Activated naive CD8-positive, alpha-beta T cell treated with anti-CD3 and anti-CD28 coated beads for 36 hours (primary cell): ENCODE measurements at regions not wholly inside any gene's neighbourhood (a gene's known extent, or its start where the extent isn't known, plus 50 kb on each side); places are given as distances from the start of the nearest gene placed in this dataset.
A peak's percentile ranks its signal among the peaks of the same experiment; 100 is the strongest.
"Not testable (repeated sequence)": the region's sequence is repeated elsewhere in the genome, so short reads cannot be mapped to it uniquely, and the experiment has no call there.

Experiments
- DNase-seq: peaks from one replicate; pipeline ENCODE4 v3.0.0; 2021
- H3K27ac Mint-ChIP-seq: one replicate; pipeline ENCODE4 v1.8.0; 2022; ENCODE audit warnings: mild to moderate bottlenecking, moderate library complexity, mixed read lengths
- H3K27me3 Mint-ChIP-seq: one replicate; pipeline ENCODE4 v1.8.0; 2022; ENCODE audit warnings: mild to moderate bottlenecking, mixed read lengths
- H3K36me3 Mint-ChIP-seq: one replicate; pipeline ENCODE4 v1.8.0; 2021; ENCODE audit warnings: mild to moderate bottlenecking, mixed read lengths
- H3K4me1 Mint-ChIP-seq: one replicate; pipeline ENCODE4 v1.8.0; 2021; ENCODE audit warnings: mixed read lengths
- H3K4me3 Mint-ChIP-seq: one replicate; pipeline ENCODE4 v1.8.0; 2022; ENCODE audit warnings: mild to moderate bottlenecking, moderate library complexity, mixed read lengths
- H3K9me3 Mint-ChIP-seq: one replicate; pipeline ENCODE4 v1.8.0; 2022; ENCODE audit warnings: mixed read lengths

GRCh38 chr9:757246-757881, 84.1 kb upstream of the DMRT1 start:
- Mint-ChIP-seq H3K36me3 (peaks cover 3% of the 10 kb centered on the region), H3K27me3 (peaks cover 12% of the 10 kb centered on the region), H3K4me3 (no peak overlapping the region), H3K27ac (no peak overlapping the region), H3K9me3 (no peaks in the 10 kb centered on the region), H3K4me1 (peaks cover 9% of the 10 kb centered on the region)
- DNase-seq, result no peak

- H3K27me3 Mint-ChIP-seq, result peaks cover 13% of the 10 kb centered on the region
- peaks cover 9% of the 10 kb centered on the region for H3K4me1 Mint-ChIP-seq
- no peak overlapping the region for H3K27ac Mint-ChIP-seq
- peaks cover 3% of the 10 kb centered on the region for H3K36me3 Mint-ChIP-seq
- H3K4me3 Mint-ChIP-seq, result no peak overlapping the region
- DNase-seq, result no peak
- no peaks in the 10 kb centered on the region for H3K9me3 Mint-ChIP-seq
These were observed 83.4 kb upstream of the DMRT1 start for GRCh38 chr9:758146-758545.

- peaks cover 18% of the 10 kb centered on the region for H3K27me3 Mint-ChIP-seq
- H3K4me1 Mint-ChIP-seq, result peaks cover 11% of the 10 kb centered on the region
- no peak overlapping the region for H3K27ac Mint-ChIP-seq
- H3K36me3 Mint-ChIP-seq, result peaks cover 3% of the 10 kb centered on the region
- DNase-seq, result no peak
- no peaks in the 10 kb centered on the region for H3K9me3 Mint-ChIP-seq
- H3K4me3 Mint-ChIP-seq, result no peak overlapping the region
These were observed 82.0 kb upstream of the DMRT1 start for GRCh38 chr9:759541-759940.

- H3K4me1 Mint-ChIP-seq, result peaks cover 11% of the 10 kb centered on the region
- H3K36me3 Mint-ChIP-seq, result peaks cover 3% of the 10 kb centered on the region
- H3K27ac Mint-ChIP-seq, result no peak overlapping the region
- H3K9me3 Mint-ChIP-seq, result no peaks in the 10 kb centered on the region
- H3K27me3 Mint-ChIP-seq, result peaks cover 18% of the 10 kb centered on the region
- no peak overlapping the region for H3K4me3 Mint-ChIP-seq
- no peak for DNase-seq
These were observed 81.3 kb upstream of the DMRT1 start for GRCh38 chr9:759983-760736.

- Mint-ChIP-seq H3K9me3 (no peaks in the 10 kb centered on the region), H3K27ac (no peak overlapping the region), H3K36me3 (no peaks in the 10 kb centered on the region), H3K4me3 (no peak overlapping the region), H3K27me3 (peaks cover 18% of the 10 kb centered on the region), H3K4me1 (peaks cover 2% of the 10 kb centered on the region)
- no peak for DNase-seq
These were observed 80.2 kb upstream of the DMRT1 start for GRCh38 chr9:761176-761792.

- Mint-ChIP-seq H3K4me1 (peaks cover 2% of the 10 kb centered on the region), H3K27ac (no peak overlapping the region), H3K9me3 (no peaks in the 10 kb centered on the region), H3K27me3 (peaks cover 17% of the 10 kb centered on the region), H3K4me3 (no peak overlapping the region), H3K36me3 (no peaks in the 10 kb centered on the region)
- DNase-seq, result no peak
These were observed 79.5 kb upstream of the DMRT1 start for GRCh38 chr9:761793-762560.

GRCh38 chr9:763692-764091, 77.8 kb upstream of the DMRT1 start:
- H3K9me3 Mint-ChIP-seq, result no peaks in the 10 kb centered on the region
- H3K27me3 Mint-ChIP-seq, result peaks cover 20% of the 10 kb centered on the region
- DNase-seq, result no peak
- H3K4me3 Mint-ChIP-seq, result no peak overlapping the region
- H3K4me1 Mint-ChIP-seq, result peaks cover 2% of the 10 kb centered on the region
- H3K36me3 Mint-ChIP-seq, result no peaks in the 10 kb centered on the region
- no peak overlapping the region for H3K27ac Mint-ChIP-seq

GRCh38 chr9:764105-764524, 77.4 kb upstream of the DMRT1 start:
- no peak overlapping the region for H3K4me3 Mint-ChIP-seq
- H3K9me3 Mint-ChIP-seq, result no peaks in the 10 kb centered on the region
- H3K27me3 Mint-ChIP-seq, result peaks cover 23% of the 10 kb centered on the region

GRCh38 chr9:764986-765385, 76.5 kb upstream of the DMRT1 start:
- H3K4me1 Mint-ChIP-seq, result peaks cover 2% of the 10 kb centered on the region
- no peaks in the 10 kb centered on the region for H3K36me3 Mint-ChIP-seq
- H3K27ac Mint-ChIP-seq, result no peak overlapping the region
- no peak for DNase-seq
- peaks cover 31% of the 10 kb centered on the region for H3K27me3 Mint-ChIP-seq
- peaks cover 2% of the 10 kb centered on the region for H3K9me3 Mint-ChIP-seq
- H3K4me3 Mint-ChIP-seq, result no peak overlapping the region

More at GRCh38 chr9:764105-764524, 77.4 kb upstream of the DMRT1 start:
- H3K36me3 Mint-ChIP-seq, result no peaks in the 10 kb centered on the region
- H3K4me1 Mint-ChIP-seq, result peaks cover 2% of the 10 kb centered on the region
- no peak overlapping the region for H3K27ac Mint-ChIP-seq
- peak; percentile 55 for DNase-seq

GRCh38 chr9:767061-767561, 74.4 kb upstream of the DMRT1 start:
- DNase-seq, H3K4me1 Mint-ChIP-seq, H3K27ac Mint-ChIP-seq, H3K4me3 Mint-ChIP-seq, H3K9me3 Mint-ChIP-seq, H3K36me3 Mint-ChIP-seq: not testable (repeated sequence)
- H3K27me3 Mint-ChIP-seq, result peaks cover 41% of the 10 kb centered on the region

GRCh38 chr9:776086-776485, 65.4 kb upstream of the DMRT1 start:
- H3K27ac Mint-ChIP-seq, result no peak overlapping the region

GRCh38 chr9:777978-778377, 63.5 kb upstream of the DMRT1 start:
- no peaks in the 10 kb centered on the region for H3K36me3 Mint-ChIP-seq
- H3K27ac Mint-ChIP-seq, result no peak overlapping the region
- peaks cover 10% of the 10 kb centered on the region for H3K27me3 Mint-ChIP-seq
- no peaks in the 10 kb centered on the region for H3K4me1 Mint-ChIP-seq
- peaks cover 16% of the 10 kb centered on the region for H3K9me3 Mint-ChIP-seq
- H3K4me3 Mint-ChIP-seq, result no peak overlapping the region
- no peak for DNase-seq

More at GRCh38 chr9:776086-776485, 65.4 kb upstream of the DMRT1 start:
- Mint-ChIP-seq H3K27me3 (peaks cover 16% of the 10 kb centered on the region), H3K36me3 (no peaks in the 10 kb centered on the region), H3K4me1 (no peaks in the 10 kb centered on the region), H3K4me3 (no peak overlapping the region), H3K9me3 (peaks cover 16% of the 10 kb centered on the region)
- no peak for DNase-seq

- Mint-ChIP-seq H3K4me3 (peak overlapping the region; percentile 1), H3K27me3 (no peaks in the 10 kb centered on the region), H3K27ac (no peak overlapping the region), H3K9me3 (no peaks in the 10 kb centered on the region), H3K36me3 (no peaks in the 10 kb centered on the region), H3K4me1 (no peaks in the 10 kb centered on the region)
- DNase-seq, result no peak
These were observed 57.3 kb upstream of the DMRT1 start for GRCh38 chr9:784202-784601.

- no peaks in the 10 kb centered on the region for H3K9me3 Mint-ChIP-seq
- no peak for DNase-seq
- no peak overlapping the region for H3K4me3 Mint-ChIP-seq
- no peaks in the 10 kb centered on the region for H3K4me1 Mint-ChIP-seq
- H3K27me3 Mint-ChIP-seq, result no peaks in the 10 kb centered on the region
- H3K36me3 Mint-ChIP-seq, result no peaks in the 10 kb centered on the region
- H3K27ac Mint-ChIP-seq, result no peak overlapping the region
These were observed 56.6 kb upstream of the DMRT1 start for GRCh38 chr9:784916-785315.

- H3K27ac Mint-ChIP-seq, result no peak overlapping the region
- H3K4me1 Mint-ChIP-seq, result no peaks in the 10 kb centered on the region
- H3K4me3 Mint-ChIP-seq, result no peak overlapping the region
- no peaks in the 10 kb centered on the region for H3K9me3 Mint-ChIP-seq
- no peak for DNase-seq
- no peaks in the 10 kb centered on the region for H3K27me3 Mint-ChIP-seq
- no peaks in the 10 kb centered on the region for H3K36me3 Mint-ChIP-seq
These were observed 55.5 kb upstream of the DMRT1 start for GRCh38 chr9:785997-786396.
